ENCODE measurements at regions not wholly inside any gene's neighbourhood (a gene's known extent, or its start where the extent isn't known, plus 50 kb on each side); places are given as distances from the start of the nearest gene placed in this dataset.

DNA sequence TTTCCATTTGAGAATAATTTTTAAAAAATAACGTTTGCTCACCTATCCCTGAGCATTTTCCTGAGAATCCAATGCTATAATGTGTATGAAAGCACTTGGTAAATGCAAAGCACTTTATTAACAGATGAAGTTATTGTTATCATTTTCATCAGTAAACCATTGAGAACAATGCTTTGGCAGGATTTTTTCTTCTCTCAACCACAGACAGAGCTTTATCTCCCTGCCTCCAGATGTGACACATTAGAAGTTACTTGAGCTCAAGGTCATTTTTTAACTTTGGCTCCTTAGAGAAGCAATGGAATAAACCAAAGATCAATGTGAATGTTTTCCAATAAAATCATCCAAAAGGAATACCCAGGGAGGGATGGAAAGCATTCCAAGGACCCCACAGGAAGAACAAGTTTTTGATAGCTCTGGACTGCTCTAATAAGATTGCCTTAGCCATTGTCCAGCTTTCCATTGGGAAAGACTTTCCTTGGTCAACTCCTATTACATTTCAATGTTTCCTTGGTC lies 118.9 kb upstream of the NT5C1B start:
- TF ChIP-seq, protein P1, sequence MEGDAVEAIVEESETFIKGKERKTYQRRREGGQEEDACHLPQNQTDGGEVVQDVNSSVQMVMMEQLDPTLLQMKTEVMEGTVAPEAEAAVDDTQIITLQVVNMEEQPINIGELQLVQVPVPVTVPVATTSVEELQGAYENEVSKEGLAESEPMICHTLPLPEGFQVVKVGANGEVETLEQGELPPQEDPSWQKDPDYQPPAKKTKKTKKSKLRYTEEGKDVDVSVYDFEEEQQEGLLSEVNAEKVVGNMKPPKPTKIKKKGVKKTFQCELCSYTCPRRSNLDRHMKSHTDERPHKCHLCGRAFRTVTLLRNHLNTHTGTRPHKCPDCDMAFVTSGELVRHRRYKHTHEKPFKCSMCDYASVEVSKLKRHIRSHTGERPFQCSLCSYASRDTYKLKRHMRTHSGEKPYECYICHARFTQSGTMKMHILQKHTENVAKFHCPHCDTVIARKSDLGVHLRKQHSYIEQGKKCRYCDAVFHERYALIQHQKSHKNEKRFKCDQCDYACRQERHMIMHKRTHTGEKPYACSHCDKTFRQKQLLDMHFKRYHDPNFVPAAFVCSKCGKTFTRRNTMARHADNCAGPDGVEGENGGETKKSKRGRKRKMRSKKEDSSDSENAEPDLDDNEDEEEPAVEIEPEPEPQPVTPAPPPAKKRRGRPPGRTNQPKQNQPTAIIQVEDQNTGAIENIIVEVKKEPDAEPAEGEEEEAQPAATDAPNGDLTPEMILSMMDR (optimal IDR thresholded peaks at IDR 0.05 in 1 of 3, IDR thresholded peaks at IDR 0.05 in 1 of 3, conservative IDR thresholded peaks at IDR 0.05 in 1 of 3; ENCODE audit: extremely low read depth in 1 of 3, insufficient read depth in 2 of 3, low read length in 3 of 3): no peak
- no peak for TF ChIP-seq EZH2 (IDR thresholded peaks at IDR 0.05; ENCODE audit: low read length)

Data from keratinocyte (primary cell).